ENCODE measurements at regions not wholly inside any gene's neighbourhood (a gene's known extent, or its start where the extent isn't known, plus 50 kb on each side); places are given as distances from the start of the nearest gene placed in this dataset.
"Not testable (repeated sequence)": the region's sequence is repeated elsewhere in the genome, so short reads cannot be mapped to it uniquely, and the experiment has no call there.

- DNase-seq (ENCODE audit: low spot score), result no peak
- H3K4me3 ChIP-seq, result no peak overlapping the region
- H3K27ac ChIP-seq, result no peak overlapping the region
- no peak for TF ChIP-seq CTCF (IDR thresholded peaks at IDR 0.05)
Observed at GRCh38 chr12:59396919-59397318, 198.9 kb upstream of the SLC16A7 start.

- TF ChIP-seq CTCF (IDR thresholded peaks at IDR 0.05), result no peak
- DNase-seq (ENCODE audit: low spot score), result no peak
- H3K4me3 ChIP-seq, result no peak overlapping the region
- H3K27ac ChIP-seq, result no peak overlapping the region
Observed at GRCh38 chr12:59396519-59396918, 199.3 kb upstream of the SLC16A7 start.

GRCh38 chr12:59395310-59395709 lies 200.5 kb upstream of the SLC16A7 start:
- not testable (repeated sequence) for DNase-seq (ENCODE audit: low spot score); H3K4me3 ChIP-seq; H3K27ac ChIP-seq

- H3K27ac ChIP-seq, result no peak overlapping the region
- H3K4me3 ChIP-seq, result no peak overlapping the region
- no peak for TF ChIP-seq CTCF (IDR thresholded peaks at IDR 0.05)
- DNase-seq (ENCODE audit: low spot score), result no peak
Observed at GRCh38 chr12:59393506-59393905, 202.3 kb upstream of the SLC16A7 start.

GRCh38 chr12:59389968-59390576 lies 205.8 kb upstream of the SLC16A7 start:
- Histone ChIP-seq H3K4me3 (no peak overlapping the region), H3K27ac (no peak overlapping the region)
- no peak for DNase-seq (ENCODE audit: low spot score)
- TF ChIP-seq CTCF (IDR thresholded peaks at IDR 0.05), result no peak

- no peak for TF ChIP-seq CTCF (IDR thresholded peaks at IDR 0.05)
- Histone ChIP-seq H3K27ac (no peak overlapping the region), H3K4me3 (no peak overlapping the region)
- DNase-seq (ENCODE audit: low spot score), result no peak
Observed at GRCh38 chr12:59388694-59389093, 207.1 kb upstream of the SLC16A7 start.

- TF ChIP-seq CTCF (IDR thresholded peaks at IDR 0.05), result no peak
- Histone ChIP-seq H3K27ac (no peak overlapping the region), H3K4me3 (no peak overlapping the region)
- no peak for DNase-seq (ENCODE audit: low spot score)
Observed at GRCh38 chr12:59388176-59388575, 207.7 kb upstream of the SLC16A7 start.

- no peak for DNase-seq (ENCODE audit: low spot score)
- no peak overlapping the region for H3K4me3 ChIP-seq
- TF ChIP-seq CTCF (IDR thresholded peaks at IDR 0.05), result no peak
- no peak overlapping the region for H3K27ac ChIP-seq
Observed at GRCh38 chr12:59386236-59386635, 209.6 kb upstream of the SLC16A7 start.

All from coronary artery (tissue), 2 donors.